ENCODE measurements at regions not wholly inside any gene's neighbourhood (a gene's known extent, or its start where the extent isn't known, plus 50 kb on each side); places are given as distances from the start of the nearest gene placed in this dataset.

DNA sequence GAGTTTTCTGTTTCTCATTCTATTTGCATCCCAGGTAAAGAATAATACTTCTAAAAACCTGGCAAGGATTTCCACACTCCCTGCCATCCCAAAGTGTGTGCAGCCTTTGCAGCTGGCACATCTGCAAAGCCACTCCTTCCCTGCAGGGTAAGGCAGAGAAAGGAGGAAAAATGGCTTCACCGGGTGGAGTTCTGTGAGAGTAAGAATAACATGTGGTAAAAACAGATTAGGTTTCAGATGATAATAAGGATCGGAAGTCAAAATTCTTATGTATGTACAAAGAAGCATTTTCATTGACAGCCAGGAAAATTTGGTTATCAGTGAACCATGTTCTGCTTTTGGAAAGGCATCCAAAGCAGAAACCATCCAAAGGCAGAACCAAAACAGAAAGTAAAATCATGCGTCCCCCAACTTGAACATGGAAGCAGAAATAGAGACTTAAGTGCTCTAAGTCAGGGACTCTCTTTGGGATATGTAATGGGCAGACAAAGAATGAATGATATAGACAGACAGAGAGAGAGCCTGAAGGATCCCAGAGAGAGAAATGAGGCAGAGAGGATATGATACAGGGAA is 192.6 kb upstream of the CCDC196 start:
- Mint-ChIP-seq H3K27ac (no peak overlapping the region), H3K9me3 (peaks cover 0 to 20% (median 8%) of the 10 kb centered on the region in 11 donors), H3K4me3 (peak overlapping the region in 1 of 10 donors; percentile 47), H3K27me3 (peaks cover 0 to 13% (median 0%) of the 10 kb centered on the region in 5 donors), H3K4me1 (peaks cover 0 to 5% (median 0%) of the 10 kb centered on the region in 7 donors), H3K36me3 (peaks cover 0 to 6% (median 3%) of the 10 kb centered on the region in 5 donors)
- Histone ChIP-seq H3K36me3 (ENCODE audit: control insufficient read depth in 2 of 3, insufficient read depth in 3 of 3, low read length in 3 of 3) (no peaks in the 10 kb centered on the region), H3K4me3 (ENCODE audit: low read length) (no peak overlapping the region), H3K4me1 (ENCODE audit: control insufficient read depth in 2 of 2, insufficient read depth in 2 of 2, low read length in 2 of 2) (no peaks in the 10 kb centered on the region), H3K27me3 (ENCODE audit: control insufficient read depth in 2 of 2, insufficient read depth in 2 of 2, low read length in 2 of 2) (no peaks in the 10 kb centered on the region), H3K27ac (ENCODE audit: low read depth, low read length) (no peak overlapping the region), H3K9me3 (ENCODE audit: control insufficient read depth in 2 of 3, low read length in 3 of 3) (no peaks in the 10 kb centered on the region)
- ATAC-seq (no peak), DNase-seq (no peak)
- ChIA-PET POLR2A (no interaction called here), CTCF (no interaction called here)
- intact Hi-C loops (cut with micrococcal nuclease): no loop called here

- Mint-ChIP-seq H3K4me1 (peaks cover 0 to 5% (median 0%) of the 10 kb centered on the region in 7 donors), H3K9me3 (peaks cover 0 to 29% (median 9%) of the 10 kb centered on the region in 11 donors), H3K27me3 (peaks cover 0 to 13% (median 0%) of the 10 kb centered on the region in 5 donors), H3K36me3 (peaks cover 0 to 9% (median 3%) of the 10 kb centered on the region in 5 donors), H3K4me3 (no peak overlapping the region), H3K27ac (no peak overlapping the region)
- Histone ChIP-seq H3K27me3 (ENCODE audit: control insufficient read depth in 2 of 2, insufficient read depth in 2 of 2, low read length in 2 of 2) (no peaks in the 10 kb centered on the region), H3K27ac (ENCODE audit: low read depth, low read length) (no peak overlapping the region), H3K9me3 (ENCODE audit: control insufficient read depth in 2 of 3, low read length in 3 of 3) (no peaks in the 10 kb centered on the region), H3K4me1 (ENCODE audit: control insufficient read depth in 2 of 2, insufficient read depth in 2 of 2, low read length in 2 of 2) (no peaks in the 10 kb centered on the region), H3K36me3 (ENCODE audit: control insufficient read depth in 2 of 3, insufficient read depth in 3 of 3, low read length in 3 of 3) (no peaks in the 10 kb centered on the region), H3K4me3 (ENCODE audit: low read length) (no peak overlapping the region)
- POLR2A ChIA-PET: no interaction called here
- DNase-seq (no peak), ATAC-seq (no peak)
- CTCF ChIA-PET: no interaction called here
- intact Hi-C loops (cut with micrococcal nuclease): no loop called here
Measured at GRCh38 chr14:66295386-66295785, 190.8 kb upstream of the CCDC196 start.

DNA sequence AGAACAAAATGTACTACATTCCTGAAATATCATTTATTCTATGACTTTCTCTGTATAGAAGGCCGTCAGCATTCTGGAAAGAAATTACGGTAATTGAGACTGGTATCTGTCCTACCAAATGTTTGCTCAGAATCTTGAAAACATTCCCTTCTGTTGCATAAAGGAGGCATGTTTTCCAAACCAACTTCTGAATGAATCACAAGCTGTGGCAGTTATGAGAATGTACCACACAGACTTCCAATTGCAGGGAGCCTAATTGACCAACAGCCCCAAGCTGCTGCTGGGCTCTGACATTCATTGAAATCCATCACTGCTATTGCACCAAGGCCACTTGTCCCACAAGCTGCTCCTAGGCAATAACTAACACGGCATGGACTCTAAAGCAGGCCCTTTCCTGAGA is 185.3 kb upstream of the CCDC196 start:
- Histone ChIP-seq H3K4me1 (ENCODE audit: control insufficient read depth in 2 of 2, insufficient read depth in 2 of 2, low read length in 2 of 2) (no peaks in the 10 kb centered on the region), H3K9me3 (ENCODE audit: control insufficient read depth in 2 of 3, low read length in 3 of 3) (no peaks in the 10 kb centered on the region), H3K27me3 (ENCODE audit: control insufficient read depth in 2 of 2, insufficient read depth in 2 of 2, low read length in 2 of 2) (no peaks in the 10 kb centered on the region), H3K27ac (ENCODE audit: low read depth, low read length) (no peak overlapping the region), H3K4me3 (ENCODE audit: low read length) (no peak overlapping the region), H3K36me3 (ENCODE audit: control insufficient read depth in 2 of 3, insufficient read depth in 3 of 3, low read length in 3 of 3) (no peaks in the 10 kb centered on the region)
- ChIA-PET POLR2A (no interaction called here), CTCF (no interaction called here)
- Mint-ChIP-seq H3K9me3 (peaks cover 4 to 62% (median 13%) of the 10 kb centered on the region in 11 donors), H3K4me1 (no peaks in the 10 kb centered on the region), H3K27ac (no peak overlapping the region), H3K36me3 (peaks cover 0 to 7% (median 0%) of the 10 kb centered on the region in 5 donors), H3K4me3 (no peak overlapping the region), H3K27me3 (peaks cover 0 to 13% (median 0%) of the 10 kb centered on the region in 5 donors)
- ATAC-seq (no peak), DNase-seq (no peak)
- intact Hi-C loops (cut with micrococcal nuclease): no loop called here

- no peak for ATAC-seq
- ChIA-PET CTCF (no interaction called here), POLR2A (no interaction called here)
- peaks cover 4 to 53% (median 14%) of the 10 kb centered on the region in 11 donors for H3K9me3 Mint-ChIP-seq
- no peaks in the 10 kb centered on the region for H3K36me3 ChIP-seq (ENCODE audit: control insufficient read depth in 2 of 3, insufficient read depth in 3 of 3, low read length in 3 of 3)
- peaks cover 0 to 6% (median 0%) of the 10 kb centered on the region in 3 experiments for H3K9me3 ChIP-seq (ENCODE audit: control insufficient read depth in 2 of 3, low read length in 3 of 3)
- no peaks in the 10 kb centered on the region for H3K4me1 Mint-ChIP-seq
- no peak overlapping the region for H3K4me3 ChIP-seq (ENCODE audit: low read length)
- H3K36me3 Mint-ChIP-seq: peaks cover 0 to 28% (median 21%) of the 10 kb centered on the region in 5 donors
- H3K4me1 ChIP-seq (ENCODE audit: control insufficient read depth in 2 of 2, insufficient read depth in 2 of 2, low read length in 2 of 2): no peaks in the 10 kb centered on the region
- DNase-seq: no peak
- intact Hi-C loops (cut with micrococcal nuclease): no loop called here
- no peak overlapping the region for H3K27ac ChIP-seq (ENCODE audit: low read depth, low read length)
- no peak overlapping the region for H3K27ac Mint-ChIP-seq
- no peaks in the 10 kb centered on the region for H3K27me3 ChIP-seq (ENCODE audit: control insufficient read depth in 2 of 2, insufficient read depth in 2 of 2, low read length in 2 of 2)
- H3K4me3 Mint-ChIP-seq: no peak overlapping the region
- H3K27me3 Mint-ChIP-seq: no peaks in the 10 kb centered on the region
Measured at GRCh38 chr14:66306101-66306500, 180.1 kb upstream of the CCDC196 start.

DNA sequence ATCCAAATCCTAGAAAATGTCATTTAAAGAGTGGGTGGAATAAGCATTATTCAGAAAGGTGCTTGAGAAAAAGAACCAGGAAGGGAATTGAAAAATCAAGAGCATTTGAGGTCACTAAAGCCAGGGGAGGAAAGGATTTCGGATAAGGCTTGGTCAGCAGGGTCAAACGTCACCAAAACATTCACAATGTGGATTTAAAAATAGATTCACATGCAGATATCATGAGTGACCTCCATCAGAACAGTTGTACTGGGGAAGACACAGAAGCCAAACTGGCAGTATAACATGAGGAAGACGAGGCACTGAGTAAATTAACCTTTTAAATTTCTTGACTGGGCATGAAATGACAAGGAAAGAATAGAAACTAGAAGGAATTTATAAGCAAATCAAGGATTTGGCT is 175.1 kb upstream of the CCDC196 start:
- POLR2A ChIA-PET: no interaction called here
- H3K36me3 Mint-ChIP-seq: peaks cover 0 to 28% (median 17%) of the 10 kb centered on the region in 5 donors
- H3K27me3 Mint-ChIP-seq: no peaks in the 10 kb centered on the region
- H3K4me3 ChIP-seq (ENCODE audit: low read length): no peak overlapping the region
- no peak overlapping the region for H3K27ac ChIP-seq (ENCODE audit: low read depth, low read length)
- H3K4me3 Mint-ChIP-seq: no peak overlapping the region
- no peak overlapping the region for H3K27ac Mint-ChIP-seq
- H3K27me3 ChIP-seq (ENCODE audit: control insufficient read depth in 2 of 2, insufficient read depth in 2 of 2, low read length in 2 of 2): no peaks in the 10 kb centered on the region
- H3K9me3 Mint-ChIP-seq: peaks cover 0 to 19% (median 7%) of the 10 kb centered on the region in 11 donors
- no peaks in the 10 kb centered on the region for H3K4me1 Mint-ChIP-seq
- H3K9me3 ChIP-seq (ENCODE audit: control insufficient read depth in 2 of 3, low read length in 3 of 3): peaks cover 0 to 6% (median 0%) of the 10 kb centered on the region in 3 experiments
- H3K4me1 ChIP-seq (ENCODE audit: control insufficient read depth in 2 of 2, insufficient read depth in 2 of 2, low read length in 2 of 2): no peaks in the 10 kb centered on the region
- ATAC-seq (no peak), DNase-seq (no peak)
- CTCF ChIA-PET: no interaction called here
- intact Hi-C loops (cut with micrococcal nuclease): no loop called here
- no peaks in the 10 kb centered on the region for H3K36me3 ChIP-seq (ENCODE audit: control insufficient read depth in 2 of 3, insufficient read depth in 3 of 3, low read length in 3 of 3)

GRCh38 chr14:66311990-66312389 is 174.2 kb upstream of the CCDC196 start:
- H3K27me3 ChIP-seq (ENCODE audit: control insufficient read depth in 2 of 2, insufficient read depth in 2 of 2, low read length in 2 of 2): no peaks in the 10 kb centered on the region
- Mint-ChIP-seq H3K4me3 (no peak overlapping the region), H3K36me3 (peaks cover 0 to 23% (median 13%) of the 10 kb centered on the region in 5 donors), H3K27me3 (no peaks in the 10 kb centered on the region), H3K27ac (no peak overlapping the region), H3K9me3 (peaks cover 0 to 23% (median 7%) of the 10 kb centered on the region in 11 donors), H3K4me1 (no peaks in the 10 kb centered on the region)
- POLR2A ChIA-PET: no interaction called here
- no peaks in the 10 kb centered on the region for H3K4me1 ChIP-seq (ENCODE audit: control insufficient read depth in 2 of 2, insufficient read depth in 2 of 2, low read length in 2 of 2)
- CTCF ChIA-PET: interaction anchor here (0.9 kb wide), 1 partner anchor 47 kb away, joined by 3 read pairs; no protein-coding TSS in a partner anchor
- intact Hi-C loops (cut with micrococcal nuclease): no loop called here
- H3K4me3 ChIP-seq (ENCODE audit: low read length): no peak overlapping the region
- no peak for DNase-seq
- H3K36me3 ChIP-seq (ENCODE audit: control insufficient read depth in 2 of 3, insufficient read depth in 3 of 3, low read length in 3 of 3): no peaks in the 10 kb centered on the region
- H3K27ac ChIP-seq (ENCODE audit: low read depth, low read length): no peak overlapping the region
- H3K9me3 ChIP-seq (ENCODE audit: control insufficient read depth in 2 of 3, low read length in 3 of 3): peaks cover 0 to 6% (median 0%) of the 10 kb centered on the region in 3 experiments
- no peak for ATAC-seq

- Mint-ChIP-seq H3K9me3 (peaks cover 0 to 28% (median 10%) of the 10 kb centered on the region in 11 donors), H3K27ac (no peak overlapping the region), H3K4me3 (no peak overlapping the region), H3K36me3 (peaks cover 0 to 24% (median 11%) of the 10 kb centered on the region in 5 donors), H3K4me1 (no peaks in the 10 kb centered on the region), H3K27me3 (no peaks in the 10 kb centered on the region)
- POLR2A ChIA-PET: no interaction called here
- intact Hi-C loops (cut with micrococcal nuclease): no loop called here
- DNase-seq (no peak), ATAC-seq (no peak)
- no peaks in the 10 kb centered on the region for H3K27me3 ChIP-seq (ENCODE audit: control insufficient read depth in 2 of 2, insufficient read depth in 2 of 2, low read length in 2 of 2)
- no peak overlapping the region for H3K27ac ChIP-seq (ENCODE audit: low read depth, low read length)
- H3K4me3 ChIP-seq (ENCODE audit: low read length): no peak overlapping the region
- no peaks in the 10 kb centered on the region for H3K36me3 ChIP-seq (ENCODE audit: control insufficient read depth in 2 of 3, insufficient read depth in 3 of 3, low read length in 3 of 3)
- CTCF ChIA-PET: interaction anchor here (0.9 kb wide), 1 partner anchor 47 kb away, joined by 3 read pairs; no protein-coding TSS in a partner anchor
- H3K9me3 ChIP-seq (ENCODE audit: control insufficient read depth in 2 of 3, low read length in 3 of 3): peaks cover 0 to 6% (median 0%) of the 10 kb centered on the region in 3 experiments
- no peaks in the 10 kb centered on the region for H3K4me1 ChIP-seq (ENCODE audit: control insufficient read depth in 2 of 2, insufficient read depth in 2 of 2, low read length in 2 of 2)
Measured at GRCh38 chr14:66312451-66312850, 173.7 kb upstream of the CCDC196 start.

All from naive thymus-derived CD4-positive, alpha-beta T cell (primary cell).